GM06990 (cell line): ENCODE measurements at regions not wholly inside any gene's neighbourhood (a gene's known extent, or its start where the extent isn't known, plus 50 kb on each side); places are given as distances from the start of the nearest gene placed in this dataset.

Source experiments
- DNase-seq: peaks from one replicate; pipeline ENCODE4 v3.0.0-alpha.2; 2011; ENCODE audit not compliant: insufficient read length; ENCODE audit errors: extremely low read depth
- H3K27me3 ChIP-seq: replicated peaks from 2 replicates; pipeline ENCODE4 v1.6.0; 2011; ENCODE audit warnings: low read length; ENCODE audit not compliant: control insufficient read depth, insufficient read depth
- H3K36me3 ChIP-seq: 2 replicates; pipeline ENCODE4 v1.5.1; 2011; ENCODE audit warnings: low read length; ENCODE audit not compliant: control insufficient read depth, insufficient read depth
- H3K4me3 ChIP-seq: replicated peaks from 2 replicates; pipeline ENCODE4 v1.5.1; 2011; ENCODE audit warnings: low read depth, mild to moderate bottlenecking, control low read depth, low read length
- CTCF ChIP-seq: IDR thresholded peaks from 2 replicates; pipeline ENCODE4 v1.5.1; 2011; ENCODE audit warnings: low read length, control low read depth, mild to moderate bottlenecking, inconsistent platforms; ENCODE audit not compliant: insufficient read depth, poor library complexity, severe bottlenecking

GRCh38 chr13:53415135-53415534 is 386.5 kb downstream of the OLFM4 start:
- no peak overlapping the region for H3K4me3 ChIP-seq
- DNase-seq = no peak
- H3K36me3 ChIP-seq = no peaks in the 10 kb centered on the region
- TF ChIP-seq CTCF = no peak
- no peaks in the 10 kb centered on the region for H3K27me3 ChIP-seq

- no peak for DNase-seq
- H3K36me3 ChIP-seq = no peaks in the 10 kb centered on the region
- no peaks in the 10 kb centered on the region for H3K27me3 ChIP-seq
- no peak for TF ChIP-seq CTCF
- H3K4me3 ChIP-seq = no peak overlapping the region
Observed at GRCh38 chr13:53417601-53418000, 389.0 kb downstream of the OLFM4 start.

- H3K4me3 ChIP-seq = no peak overlapping the region
- H3K27me3 ChIP-seq = no peaks in the 10 kb centered on the region
- no peaks in the 10 kb centered on the region for H3K36me3 ChIP-seq
- no peak for DNase-seq
- TF ChIP-seq CTCF = no peak
Observed at GRCh38 chr13:53422415-53422814, 393.8 kb downstream of the OLFM4 start.

- no peak for TF ChIP-seq CTCF
- H3K4me3 ChIP-seq = no peak overlapping the region
- H3K36me3 ChIP-seq = no peaks in the 10 kb centered on the region
- DNase-seq = no peak
- H3K27me3 ChIP-seq = no peaks in the 10 kb centered on the region
Observed at GRCh38 chr13:53436396-53436795, 407.8 kb downstream of the OLFM4 start.

- Histone ChIP-seq H3K36me3 (no peaks in the 10 kb centered on the region), H3K27me3 (no peaks in the 10 kb centered on the region), H3K4me3 (no peak overlapping the region)
- DNase-seq = no peak
- TF ChIP-seq CTCF = no peak
Observed at GRCh38 chr13:53439439-53440225, 411.0 kb downstream of the OLFM4 start.

GRCh38 chr13:53442979-53443378 is 414.4 kb downstream of the OLFM4 start:
- Histone ChIP-seq H3K36me3 (no peaks in the 10 kb centered on the region), H3K4me3 (no peak overlapping the region), H3K27me3 (no peaks in the 10 kb centered on the region)
- no peak for TF ChIP-seq CTCF
- DNase-seq = no peak
